Transverse colon (tissue), 4 donors: ENCODE measurements at regions not wholly inside any gene's neighbourhood (a gene's known extent, or its start where the extent isn't known, plus 50 kb on each side); places are given as distances from the start of the nearest gene placed in this dataset.

Experiments
- DNase-seq: peaks from one replicate; pipeline ENCODE4 v3.0.0-alpha.2; 2019
- H3K27ac ChIP-seq, 4 donors: fragments of 200-600 bp; sonication (generic); 2 replicates each; pipeline ENCODE4 v1.5.1; 2016 to 2018; ENCODE audit warnings: inconsistent platforms in 4 of 4
- H3K27me3 ChIP-seq: fragments of 200-600 bp; sonication (generic); 2 replicates; pipeline ENCODE4 v1.5.1; 2017; ENCODE audit warnings: inconsistent platforms
- H3K36me3 ChIP-seq, 4 donors: fragments of 200-600 bp; sonication (generic); 2 replicates each; pipeline ENCODE4 v1.5.1; 2017 to 2019; ENCODE audit warnings: inconsistent platforms in 4 of 4
- H3K4me1 ChIP-seq, 4 donors: fragments of 200-600 bp; sonication (generic); 2 replicates each; pipeline ENCODE4 v1.5.1; 2017 to 2020; ENCODE audit warnings: inconsistent platforms in 4 of 4
- H3K4me3 ChIP-seq, 4 donors: fragments of 200-600 bp; sonication (generic); 1 replicate in 1 of 4; 2 replicates in 3 of 4; pipeline versions ENCODE4 v1.5.1 to v1.6.1; 2017 to 2019; ENCODE audit warnings: inconsistent platforms in 4 of 4
- H3K9me3 ChIP-seq, 2 donors: fragments of 200-600 bp; sonication (generic); 2 replicates each; pipeline ENCODE4 v1.5.1; 2017 to 2019; ENCODE audit warnings: inconsistent platforms in 2 of 2
- EP300 ChIP-seq: sonication (generic); formaldehyde crosslinking; IDR thresholded peaks from one replicate; pipeline ENCODE4 v1.6.1; 2017; ENCODE audit warnings: antibody characterized with exemption, low read depth
- POLR2A ChIP-seq: fragments of 450-650 bp; IDR thresholded peaks from one replicate; pipeline ENCODE4 v1.6.1; 2016; ENCODE audit warnings: antibody characterized with exemption, mild to moderate bottlenecking, moderate library complexity
- POLR2AphosphoS5 ChIP-seq, 3 donors: sonication (generic); formaldehyde crosslinking; IDR thresholded peaks; one replicate each; pipeline ENCODE4 v1.6.1; 2016; ENCODE audit warnings: antibody characterized with exemption in 3 of 3
- WGBS, 2 donors: methylation state at CpG; one replicate each; pipeline ENCODE4 v1.1.5; 2018; ENCODE audit warnings: low coverage in 1 of 2; 5-methylcytosine and 5-hydroxymethylcytosine counted together
- in situ Hi-C, 4 donors: fragments of 200-750 bp; cut with MboI; loops; one replicate each; pipeline versions ENCODE4 v1.15.0 to v1.15.1; 2017; ENCODE audit warnings: low sequenced_read_pairs in 3 of 4, low pct_ligation_motif_present in 1 of 4, low pct_unique_long_range_greater_than_20kb in 1 of 4
- intact Hi-C: fragments of 100-400 bp; cut with DNase I; formaldehyde crosslinking; loops from one replicate; pipeline ENCODE4 v1.15.1; 2023; ENCODE audit warnings: low total_unique reads
- TF ChIP-seq, protein P1 (sequence below), 5 experiments: fragments of 200-600 bp in 3 of 5; fragments of 450-650 bp in 2 of 5; sonication (generic) in 3 of 5; IDR thresholded peaks; 1 replicate in 2 of 5; 2 replicates in 3 of 5; pipeline ENCODE4 v1.5.1; 2016 to 2017; ENCODE audit warnings: antibody characterized with exemption in 5 of 5, inconsistent platforms in 3 of 5, mild to moderate bottlenecking in 2 of 5, moderate library complexity in 1 of 5

DNA sequence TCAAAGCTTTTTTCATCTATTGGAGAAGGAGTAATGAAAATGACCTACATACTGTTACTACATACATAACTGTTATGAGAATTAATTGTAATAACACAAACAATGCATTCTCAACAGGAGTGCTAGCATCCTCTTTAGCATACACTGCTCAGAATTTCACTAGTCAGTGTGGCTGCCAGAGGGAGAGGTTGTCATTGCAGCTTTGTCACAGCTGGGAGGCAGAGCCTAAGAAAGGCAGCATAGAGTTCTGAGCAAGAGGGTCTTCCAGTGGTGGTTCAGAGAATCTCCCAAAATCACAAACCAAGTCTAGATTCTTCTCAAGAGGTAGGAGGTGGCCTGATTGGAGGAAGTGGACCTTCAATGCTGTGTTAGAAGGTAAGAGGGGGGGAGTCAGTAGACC, 286.7 kb upstream of the CYRIA start:
- no peak for TF ChIP-seq POLR2AphosphoS5 (IDR thresholded peaks at IDR 0.05)
- TF ChIP-seq EP300 = no peak
- no peak for TF ChIP-seq POLR2A
- TF ChIP-seq, protein P1, sequence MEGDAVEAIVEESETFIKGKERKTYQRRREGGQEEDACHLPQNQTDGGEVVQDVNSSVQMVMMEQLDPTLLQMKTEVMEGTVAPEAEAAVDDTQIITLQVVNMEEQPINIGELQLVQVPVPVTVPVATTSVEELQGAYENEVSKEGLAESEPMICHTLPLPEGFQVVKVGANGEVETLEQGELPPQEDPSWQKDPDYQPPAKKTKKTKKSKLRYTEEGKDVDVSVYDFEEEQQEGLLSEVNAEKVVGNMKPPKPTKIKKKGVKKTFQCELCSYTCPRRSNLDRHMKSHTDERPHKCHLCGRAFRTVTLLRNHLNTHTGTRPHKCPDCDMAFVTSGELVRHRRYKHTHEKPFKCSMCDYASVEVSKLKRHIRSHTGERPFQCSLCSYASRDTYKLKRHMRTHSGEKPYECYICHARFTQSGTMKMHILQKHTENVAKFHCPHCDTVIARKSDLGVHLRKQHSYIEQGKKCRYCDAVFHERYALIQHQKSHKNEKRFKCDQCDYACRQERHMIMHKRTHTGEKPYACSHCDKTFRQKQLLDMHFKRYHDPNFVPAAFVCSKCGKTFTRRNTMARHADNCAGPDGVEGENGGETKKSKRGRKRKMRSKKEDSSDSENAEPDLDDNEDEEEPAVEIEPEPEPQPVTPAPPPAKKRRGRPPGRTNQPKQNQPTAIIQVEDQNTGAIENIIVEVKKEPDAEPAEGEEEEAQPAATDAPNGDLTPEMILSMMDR (IDR thresholded peaks at IDR 0.05) = no peak
- in situ Hi-C loops (no loop called here), intact Hi-C loops (no loop called here)
- no peaks in the 10 kb centered on the region for H3K4me1 ChIP-seq
- H3K27me3 ChIP-seq = no peaks in the 10 kb centered on the region
- no peaks in the 10 kb centered on the region for H3K9me3 ChIP-seq
- DNase-seq = no peak
- H3K27ac ChIP-seq = no peak overlapping the region
- H3K4me3 ChIP-seq = no peak overlapping the region
- no peaks in the 10 kb centered on the region for H3K36me3 ChIP-seq

DNA sequence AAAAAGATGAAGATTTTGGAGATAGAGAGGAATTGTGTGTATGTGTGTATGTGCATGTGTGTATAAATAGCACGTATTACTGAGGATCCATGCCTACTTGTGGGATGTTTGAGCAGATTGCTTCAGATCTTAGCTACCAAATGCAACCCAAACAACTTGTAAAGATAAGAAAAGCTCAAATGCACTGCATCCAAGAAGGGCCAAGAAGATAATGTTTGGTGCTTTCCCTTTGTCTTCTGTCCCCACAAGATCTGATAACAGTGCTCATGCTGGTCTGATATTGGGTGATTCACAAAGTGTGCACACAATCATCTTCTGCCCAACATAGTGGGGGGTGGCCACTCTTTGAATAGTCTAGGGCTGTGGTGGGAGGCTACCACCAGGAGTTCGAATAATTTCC, 284.8 kb upstream of the CYRIA start:
- TF ChIP-seq EP300 (no peak), POLR2AphosphoS5 (IDR thresholded peaks at IDR 0.05) (no peak), POLR2A (no peak)
- TF ChIP-seq, protein P1 (IDR thresholded peaks at IDR 0.05) = no peak
- WGBS, 2 donors = 63 to 100% methylated on average over 1 to 2 of the region's 2 CpGs
- H3K27ac ChIP-seq = no peak overlapping the region
- H3K4me3 ChIP-seq = no peak overlapping the region
- H3K27me3 ChIP-seq = no peaks in the 10 kb centered on the region
- H3K36me3 ChIP-seq = no peaks in the 10 kb centered on the region
- H3K4me1 ChIP-seq = no peaks in the 10 kb centered on the region
- H3K9me3 ChIP-seq = no peaks in the 10 kb centered on the region
- DNase-seq = no peak
- intact Hi-C loops = no loop called here
- in situ Hi-C loops = no loop called here

DNA sequence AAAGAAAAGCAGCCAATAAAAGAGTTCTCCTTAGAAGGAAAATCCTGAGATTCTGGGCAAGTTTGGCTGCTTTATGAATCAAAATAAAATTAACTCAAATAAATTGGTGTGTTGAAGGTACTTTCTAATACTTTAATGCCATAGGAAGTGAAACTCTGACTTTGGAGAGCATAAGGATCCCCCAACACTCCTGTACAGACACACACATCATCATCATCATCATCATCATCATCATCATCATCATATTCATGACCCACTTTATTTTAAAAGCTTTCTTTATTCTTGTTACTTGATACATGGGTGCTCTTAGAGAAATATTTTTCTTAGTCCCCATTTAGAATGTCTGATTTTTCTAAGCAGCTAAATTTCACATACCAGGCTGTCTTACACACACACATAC, 283.1 kb upstream of the CYRIA start:
- H3K27me3 ChIP-seq = no peaks in the 10 kb centered on the region
- H3K36me3 ChIP-seq = no peaks in the 10 kb centered on the region
- H3K4me3 ChIP-seq = no peak overlapping the region
- DNase-seq = no peak
- intact Hi-C loops (no loop called here), in situ Hi-C loops (no loop called here)
- no peaks in the 10 kb centered on the region for H3K4me1 ChIP-seq
- TF ChIP-seq, protein P1 (IDR thresholded peaks at IDR 0.05) = no peak
- TF ChIP-seq POLR2AphosphoS5 (IDR thresholded peaks at IDR 0.05) (no peak), POLR2A (no peak), EP300 (no peak)
- no peaks in the 10 kb centered on the region for H3K9me3 ChIP-seq
- no peak overlapping the region for H3K27ac ChIP-seq

DNA sequence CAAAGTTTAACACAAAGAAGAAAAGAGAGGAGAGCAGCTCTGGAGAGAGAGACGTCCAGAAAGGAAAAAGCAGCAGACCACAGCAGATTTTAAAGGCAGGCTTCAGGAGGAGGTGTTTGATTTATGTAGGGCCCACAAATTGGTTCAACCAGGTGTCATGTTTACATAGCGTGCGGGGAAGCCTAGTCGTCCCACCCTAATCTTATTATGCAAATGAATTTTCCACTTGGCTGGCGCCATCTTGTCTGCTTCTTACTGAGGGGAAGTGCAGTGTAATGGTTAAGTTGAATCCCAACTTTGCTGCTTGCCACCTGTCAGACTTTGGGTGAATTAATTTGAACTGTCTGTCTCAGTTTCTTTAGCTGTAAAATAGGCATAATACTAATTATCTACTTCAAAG, 282.4 kb upstream of the CYRIA start:
- Histone ChIP-seq H3K9me3 (no peaks in the 10 kb centered on the region), H3K36me3 (no peaks in the 10 kb centered on the region), H3K27ac (no peak overlapping the region), H3K27me3 (no peaks in the 10 kb centered on the region), H3K4me3 (no peak overlapping the region), H3K4me1 (no peaks in the 10 kb centered on the region)
- no peak for DNase-seq
- intact Hi-C loops = no loop called here
- in situ Hi-C loops = no loop called here
- whole genome bisulfite sequencing, 2 donors = 35 to 53% methylated on average over 5 of the region's 5 CpGs
- TF ChIP-seq POLR2AphosphoS5 (IDR thresholded peaks at IDR 0.05) (no peak), EP300 (no peak)
- TF ChIP-seq, protein P1 (IDR thresholded peaks at IDR 0.05) = no peak
